HG03469 (cell line): ENCODE measurements at regions not wholly inside any gene's neighbourhood (a gene's known extent, or its start where the extent isn't known, plus 50 kb on each side); places are given as distances from the start of the nearest gene placed in this dataset.

Experiments used
- ATAC-seq: cut with Tn5 transposase; IDR thresholded peaks from one replicate; pipeline ENCODE4 v1.9.1; 2021; ENCODE audit warnings: mild to moderate bottlenecking, moderate library complexity, moderate number of reproducible peaks; ENCODE audit not compliant: unreplicated experiment

DNA sequence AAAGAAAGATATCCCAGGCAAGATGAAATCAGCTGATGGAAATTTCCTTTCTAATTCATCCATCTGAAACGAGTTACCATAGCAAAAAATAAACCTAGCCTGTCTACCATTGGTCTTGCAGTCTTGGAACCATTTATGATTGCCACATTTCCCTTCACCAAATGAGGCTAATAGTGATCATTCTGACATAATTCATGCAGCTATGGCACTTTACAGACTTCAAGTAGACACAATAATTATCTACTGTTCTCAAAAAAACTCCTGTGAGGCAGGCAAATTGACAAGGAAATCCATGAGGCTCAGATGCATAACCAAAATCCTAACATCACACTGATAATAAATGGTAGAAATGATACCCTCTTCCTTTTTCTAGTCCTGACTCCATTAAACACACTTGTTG is 1669.7 kb upstream of the LRRTM1 start:
- no peak for ATAC-seq

DNA sequence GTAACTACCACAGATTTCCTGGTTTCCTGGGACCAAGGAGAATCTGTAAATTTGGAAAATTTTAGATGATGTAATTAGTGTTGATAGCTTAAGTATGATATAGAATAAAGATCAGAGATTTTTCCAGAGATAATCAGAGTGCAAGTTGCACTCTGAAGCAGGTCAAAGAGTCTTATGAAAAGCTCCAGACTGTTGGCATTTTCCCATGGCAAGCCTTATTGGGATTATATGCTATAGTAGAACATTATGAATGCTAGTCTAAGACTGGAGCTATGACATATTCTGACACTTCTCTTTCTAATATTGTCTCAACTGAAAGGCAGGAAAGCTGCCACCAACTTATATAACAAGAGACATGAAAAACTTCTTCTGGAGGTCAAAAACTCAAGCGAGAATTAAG is 1638.3 kb upstream of the LRRTM1 start:
- ATAC-seq = no peak

DNA sequence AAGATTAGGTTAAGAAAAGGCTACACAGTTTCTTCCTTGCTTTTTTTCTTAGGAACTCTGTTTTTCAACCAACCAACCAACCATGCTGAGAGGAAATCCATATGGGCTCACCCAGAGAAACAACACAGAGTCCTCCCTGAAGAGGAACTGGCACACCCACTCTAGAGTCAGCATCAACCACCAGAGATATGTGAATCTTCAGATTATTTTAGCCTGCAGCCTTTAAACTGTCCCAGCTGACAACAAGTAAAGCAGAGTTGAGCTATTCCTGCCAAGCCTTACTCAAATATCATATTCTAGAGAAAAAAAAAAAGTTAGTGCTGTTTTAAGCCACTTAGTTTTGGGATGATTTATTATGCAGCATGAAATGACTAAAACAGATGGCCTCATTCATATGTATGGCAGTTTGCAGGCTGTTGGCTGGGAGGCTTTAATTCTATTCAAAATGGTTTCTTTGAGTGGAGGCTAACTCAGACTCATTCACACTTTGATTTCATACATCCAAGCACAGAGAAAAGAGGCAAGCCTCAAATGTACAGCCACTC is 1637.7 kb upstream of the LRRTM1 start:
- ATAC-seq = no peak

DNA sequence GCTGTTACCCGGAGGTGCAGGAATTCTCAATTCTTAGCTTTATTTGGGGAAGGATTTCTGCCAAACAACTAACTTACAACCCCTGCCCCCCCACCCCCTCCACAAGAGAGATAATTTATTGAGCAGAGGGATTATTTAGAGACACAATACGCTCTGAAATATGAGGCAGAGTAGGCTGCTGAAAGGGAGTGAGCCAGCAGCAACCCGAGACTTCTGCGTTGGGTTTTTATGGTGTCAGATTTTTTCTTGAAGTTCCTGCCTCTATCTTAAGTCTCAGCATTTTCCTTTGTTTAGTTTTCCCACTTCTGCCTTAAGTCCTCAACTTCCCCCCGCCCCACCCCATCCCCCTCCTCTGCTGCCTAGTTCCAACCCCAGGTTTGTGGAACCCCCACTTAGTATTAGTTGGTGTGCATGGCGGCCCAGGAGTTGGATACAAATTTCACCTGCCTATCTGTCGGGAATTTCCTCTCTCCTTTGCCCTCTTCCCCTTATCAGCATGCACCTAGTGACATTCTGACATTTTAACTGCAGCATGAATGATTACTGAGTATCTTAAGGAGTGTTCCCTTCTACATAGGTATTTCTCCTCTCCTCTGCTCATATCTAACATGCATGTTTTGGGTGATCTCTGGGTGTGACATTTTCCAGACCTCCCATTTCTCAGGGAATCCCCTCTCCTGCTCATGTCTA is 1635.9 kb upstream of the LRRTM1 start:
- ATAC-seq = no peak

DNA sequence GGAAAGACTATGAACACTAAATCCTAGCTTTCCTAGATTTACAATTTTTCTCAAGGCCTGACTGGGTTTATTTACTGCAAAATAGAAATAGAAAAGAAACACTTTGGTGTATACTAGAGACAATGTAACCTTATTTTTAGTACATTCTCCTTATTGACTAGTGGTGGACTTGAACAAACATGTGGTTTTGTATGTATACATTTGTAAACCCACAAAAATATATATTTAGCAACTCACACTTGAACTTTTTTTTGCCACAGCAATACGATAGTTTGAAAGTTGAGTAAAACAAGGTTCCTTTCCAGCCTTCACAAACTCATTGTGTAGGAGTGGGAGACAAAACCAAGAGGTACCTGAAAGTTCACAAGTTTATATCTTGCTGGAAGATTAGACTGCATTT is 1633.4 kb upstream of the LRRTM1 start:
- no peak for ATAC-seq

DNA sequence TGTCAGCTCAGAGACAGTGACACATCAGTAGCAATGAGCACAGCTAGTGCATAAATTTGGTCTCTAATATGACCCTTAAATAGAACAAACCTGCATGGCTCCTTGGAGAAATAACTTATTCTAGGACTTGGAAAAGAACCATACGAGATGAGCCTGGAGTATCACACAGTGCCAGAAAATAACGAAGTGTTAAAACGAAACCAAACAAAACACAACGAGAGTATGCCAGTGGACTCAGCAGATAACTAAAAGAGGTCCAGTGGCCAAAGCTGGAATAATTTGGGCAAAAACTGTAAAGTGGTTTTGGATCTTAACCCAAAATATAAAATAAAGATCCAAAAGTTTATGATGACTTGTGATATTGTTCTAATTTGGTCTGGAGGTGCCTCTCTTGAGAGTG is 1599.0 kb upstream of the LRRTM1 start:
- no peak for ATAC-seq

DNA sequence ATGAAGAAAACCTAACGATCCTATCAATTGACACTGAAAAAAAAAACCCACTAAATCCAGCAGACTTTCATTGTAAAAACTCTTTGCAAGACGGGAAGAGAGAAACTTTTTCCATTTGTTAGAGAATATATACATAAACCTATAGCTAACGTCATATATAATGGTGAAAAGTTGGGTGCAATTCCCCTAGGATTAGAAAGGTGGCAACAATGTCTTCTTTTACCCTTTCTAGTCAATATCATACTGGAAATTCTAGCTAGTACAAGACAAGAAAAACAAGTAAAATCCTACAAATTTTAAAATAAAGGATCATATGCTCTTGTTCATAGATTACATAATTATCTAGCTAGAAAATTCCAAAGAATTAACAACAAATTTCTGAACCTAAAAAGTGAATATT is 1596.5 kb upstream of the LRRTM1 start:
- no peak for ATAC-seq

DNA sequence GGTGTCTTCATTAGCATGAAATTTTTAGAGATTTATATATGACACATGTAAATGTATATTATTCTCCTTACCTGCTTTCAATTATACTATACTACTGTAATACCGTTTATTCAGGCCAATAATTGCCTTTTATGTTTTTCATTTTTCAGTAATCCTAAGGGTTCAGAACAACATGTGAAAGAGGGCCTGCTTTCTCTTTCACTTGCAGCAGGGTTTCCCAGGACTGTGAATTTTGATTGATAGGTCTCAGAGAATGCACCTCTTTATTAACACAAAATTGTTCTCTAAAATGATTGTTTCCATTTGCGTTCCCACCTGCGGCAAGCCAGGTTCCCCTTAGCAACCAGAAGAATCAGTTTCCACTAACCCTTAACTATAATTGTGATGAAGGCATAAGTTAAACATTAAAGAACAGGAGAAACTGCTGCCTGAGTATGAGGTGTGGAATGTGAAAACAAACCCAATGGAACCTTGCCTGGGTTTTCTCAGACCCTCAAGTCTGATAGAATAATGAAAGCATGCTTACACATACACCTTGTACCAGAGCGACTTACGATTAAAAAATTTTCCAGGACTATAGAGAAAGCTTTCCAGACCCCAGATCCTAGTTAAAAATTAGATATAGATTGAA is 1591.2 kb upstream of the LRRTM1 start:
- ATAC-seq = no peak

DNA sequence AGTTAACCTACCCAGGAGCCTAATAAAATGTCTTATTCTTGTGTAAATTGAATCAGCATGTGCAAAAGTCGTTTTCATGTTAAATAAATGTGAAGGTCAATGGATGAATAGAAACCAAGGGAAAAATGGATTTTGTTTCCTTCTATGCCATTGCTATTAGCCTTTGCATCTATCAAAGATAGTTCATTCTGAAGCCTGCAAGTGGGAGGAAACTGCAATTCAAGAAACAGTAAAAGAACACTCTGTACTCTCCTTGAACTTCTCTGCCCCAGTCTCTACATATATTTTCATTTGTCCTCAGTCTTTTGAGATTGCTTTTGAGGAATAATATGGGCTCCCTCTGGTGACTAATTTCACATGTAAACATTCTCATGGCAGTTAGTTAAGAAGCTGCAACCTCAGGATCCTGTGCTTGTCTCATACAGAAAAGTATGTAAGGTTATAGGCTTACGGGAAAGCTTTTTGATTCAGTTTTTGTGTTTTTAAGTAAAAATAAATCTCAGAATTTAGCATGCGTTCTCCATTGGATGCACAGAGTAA is 1590.0 kb upstream of the LRRTM1 start:
- no peak for ATAC-seq

DNA sequence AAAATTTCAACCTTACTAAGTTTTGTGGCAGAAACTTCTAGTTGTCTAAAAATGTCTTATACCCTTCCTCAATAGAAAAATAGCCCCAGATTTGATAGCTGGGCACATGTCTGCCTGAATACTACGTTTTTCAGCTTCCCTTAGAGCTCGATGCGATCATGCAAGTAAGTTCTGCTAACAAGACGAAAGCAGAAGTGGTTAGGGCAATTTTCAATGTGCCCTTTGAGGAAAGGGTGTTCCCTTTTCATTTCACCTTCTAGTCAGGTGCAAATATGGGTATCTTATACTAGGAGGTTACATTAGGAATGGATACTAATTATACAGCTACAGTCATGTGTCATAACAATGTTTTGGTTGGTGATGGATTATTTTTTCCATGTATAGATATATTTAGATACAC is 1572.1 kb upstream of the LRRTM1 start:
- no peak for ATAC-seq

DNA sequence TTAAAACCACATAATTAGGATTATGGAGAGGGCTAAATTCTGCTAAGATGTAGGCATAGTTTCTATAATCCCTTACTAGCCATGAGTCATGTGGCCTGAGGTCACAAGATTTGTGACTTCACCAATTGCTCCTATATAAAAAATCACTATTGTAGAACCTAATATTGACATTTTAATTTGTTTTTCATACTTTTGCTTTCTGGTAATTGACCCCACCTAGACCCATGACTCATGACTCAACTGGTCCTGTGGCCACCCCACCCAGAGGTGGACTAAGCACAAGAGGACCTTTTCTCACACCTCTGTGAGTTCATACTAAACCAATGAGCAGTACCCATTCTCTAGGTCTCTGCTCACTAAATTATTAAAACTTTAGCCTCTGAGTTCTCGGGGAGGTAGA is 1567.5 kb upstream of the LRRTM1 start:
- no peak for ATAC-seq

DNA sequence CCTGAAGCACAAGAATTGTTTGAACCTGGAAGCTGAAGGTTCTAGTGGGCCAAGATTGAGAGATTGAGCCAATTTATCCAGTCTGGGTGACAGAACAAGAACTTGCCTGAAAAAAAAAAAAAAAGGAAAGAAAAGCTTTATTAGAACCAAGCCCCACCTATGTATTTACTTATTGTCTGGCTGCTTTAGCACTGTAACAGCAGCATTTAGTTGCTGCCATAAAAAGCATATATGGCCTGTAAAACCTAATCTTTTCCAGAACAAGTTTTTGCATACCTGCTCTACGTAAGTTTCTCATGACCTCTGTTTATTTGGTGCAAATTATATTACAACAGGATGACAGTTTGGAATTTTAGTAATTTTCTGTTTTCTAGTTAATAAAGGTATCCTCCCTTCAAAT is 1565.6 kb upstream of the LRRTM1 start:
- no peak for ATAC-seq

DNA sequence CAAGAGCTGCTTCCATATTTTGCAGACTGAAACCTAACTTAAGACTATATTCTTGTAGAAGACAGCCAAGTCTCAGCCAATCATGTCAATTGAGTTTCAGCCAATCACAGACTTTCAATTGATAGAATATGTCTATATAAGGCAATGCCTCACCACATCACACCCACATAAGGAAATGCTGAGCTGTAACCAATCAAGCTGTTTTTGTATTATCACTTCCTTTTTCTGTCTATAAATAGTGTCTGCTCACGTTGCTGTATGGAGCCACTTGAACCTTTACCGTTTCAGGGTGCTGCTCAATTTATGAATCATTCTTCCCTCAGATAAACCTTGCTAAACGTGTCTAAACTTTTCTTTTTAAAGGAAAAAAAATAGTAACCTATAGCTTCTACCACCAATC is 1554.4 kb upstream of the LRRTM1 start:
- ATAC-seq = no peak

DNA sequence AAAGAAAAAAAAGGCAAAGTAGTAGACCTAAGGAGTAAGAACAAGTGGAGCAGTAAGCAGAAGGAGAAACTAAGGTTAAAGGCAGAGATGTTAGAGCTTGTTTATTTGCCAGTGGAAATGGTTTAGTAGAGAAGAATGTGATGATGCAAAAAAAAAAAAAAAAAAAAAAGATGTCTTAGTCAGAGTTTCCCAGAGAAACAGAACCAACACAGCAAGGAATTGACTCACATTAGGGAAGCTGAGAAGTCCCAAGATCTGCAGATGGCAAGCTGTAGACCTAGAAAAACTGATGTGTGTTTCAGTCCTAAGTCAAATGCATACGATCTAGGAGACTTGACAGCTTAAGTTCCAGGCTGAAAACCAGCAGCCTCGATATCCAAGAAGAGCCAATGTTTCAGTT is 1548.8 kb upstream of the LRRTM1 start:
- ATAC-seq = no peak

DNA sequence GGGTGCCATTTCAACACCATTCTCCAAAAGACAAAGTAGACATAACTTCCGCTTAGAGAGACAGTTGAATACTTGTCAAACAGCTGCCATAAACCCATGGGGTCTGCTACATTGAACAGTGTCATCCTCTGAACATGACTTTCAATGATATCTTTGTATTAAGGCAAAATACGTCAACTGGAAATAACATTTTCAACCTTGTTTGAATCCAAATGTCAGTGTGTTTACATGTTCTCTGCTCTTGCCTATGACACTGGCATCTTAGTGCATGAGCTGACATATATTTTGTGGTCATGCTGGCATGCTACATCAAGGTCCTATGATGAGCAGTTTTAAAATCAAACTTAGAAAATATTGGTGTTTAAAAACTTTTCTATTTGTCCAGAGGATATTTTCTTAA is 1548.1 kb upstream of the LRRTM1 start:
- ATAC-seq = no peak

DNA sequence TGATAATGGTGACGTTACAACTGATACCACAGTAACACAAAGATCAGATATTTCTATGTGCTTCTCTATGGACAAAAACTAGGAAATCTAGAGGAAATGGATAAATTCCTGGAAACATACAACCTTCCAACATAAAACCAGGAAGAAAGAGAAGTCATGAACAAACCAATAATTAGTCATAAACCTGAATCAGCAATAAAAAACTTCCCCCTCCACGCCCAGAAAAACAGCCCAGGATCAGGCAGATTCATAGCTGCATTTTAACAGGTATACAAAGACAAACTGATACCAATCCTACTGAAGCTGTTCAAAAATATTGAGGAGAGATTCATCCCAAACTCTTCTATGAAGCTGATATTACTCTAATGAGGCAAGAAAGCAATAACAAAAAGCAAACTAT is 1535.2 kb upstream of the LRRTM1 start:
- no peak for ATAC-seq

DNA sequence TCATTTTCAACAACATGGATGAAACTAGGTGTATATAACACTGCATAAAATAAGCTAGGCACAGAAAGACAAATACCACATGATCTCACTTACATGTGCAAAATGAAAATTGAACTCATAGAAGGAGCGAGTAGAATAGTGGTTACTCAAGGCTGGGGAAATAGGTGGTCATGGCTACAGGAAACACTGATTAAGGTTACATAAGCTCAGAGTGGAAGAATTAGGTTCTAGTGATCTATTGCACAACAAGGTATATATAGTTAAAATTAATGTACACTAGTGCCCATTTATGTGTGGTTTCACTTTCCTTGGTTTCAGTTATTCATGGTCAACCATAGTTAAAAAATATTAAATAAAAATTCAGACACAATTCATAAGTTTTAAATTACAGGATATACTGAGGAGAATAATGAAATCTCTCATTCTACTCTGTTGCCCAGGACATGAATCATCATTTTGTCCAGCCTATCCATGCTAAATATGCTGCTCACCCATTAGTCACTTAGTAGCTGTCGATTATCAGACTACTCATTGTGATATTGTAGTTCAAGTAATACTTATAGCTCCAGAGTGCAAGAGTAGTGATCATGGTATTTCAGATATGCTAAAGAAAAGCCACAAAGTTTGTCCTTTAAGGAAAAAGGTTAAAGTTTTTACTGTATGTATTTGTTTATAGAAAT is 1530.9 kb upstream of the LRRTM1 start:
- ATAC-seq = no peak

DNA sequence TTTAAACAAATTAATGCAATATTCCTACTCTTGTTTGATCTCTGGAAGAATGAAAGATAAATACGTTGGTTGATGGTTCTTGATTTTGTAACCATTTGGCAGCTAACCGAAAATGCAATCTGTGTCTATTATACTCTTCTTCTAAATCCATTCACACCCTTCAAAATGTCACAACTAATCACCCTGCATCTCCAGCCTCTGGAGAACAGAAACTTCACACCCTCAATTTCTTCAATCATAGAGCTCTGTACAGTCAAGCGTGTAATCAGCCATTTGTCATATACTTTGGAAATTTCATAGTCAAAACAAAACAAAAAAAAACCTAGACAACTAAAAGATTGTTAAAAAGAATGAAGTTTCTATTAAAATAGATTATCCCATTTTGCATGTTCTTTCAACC is 1482.3 kb upstream of the LRRTM1 start:
- no peak for ATAC-seq

DNA sequence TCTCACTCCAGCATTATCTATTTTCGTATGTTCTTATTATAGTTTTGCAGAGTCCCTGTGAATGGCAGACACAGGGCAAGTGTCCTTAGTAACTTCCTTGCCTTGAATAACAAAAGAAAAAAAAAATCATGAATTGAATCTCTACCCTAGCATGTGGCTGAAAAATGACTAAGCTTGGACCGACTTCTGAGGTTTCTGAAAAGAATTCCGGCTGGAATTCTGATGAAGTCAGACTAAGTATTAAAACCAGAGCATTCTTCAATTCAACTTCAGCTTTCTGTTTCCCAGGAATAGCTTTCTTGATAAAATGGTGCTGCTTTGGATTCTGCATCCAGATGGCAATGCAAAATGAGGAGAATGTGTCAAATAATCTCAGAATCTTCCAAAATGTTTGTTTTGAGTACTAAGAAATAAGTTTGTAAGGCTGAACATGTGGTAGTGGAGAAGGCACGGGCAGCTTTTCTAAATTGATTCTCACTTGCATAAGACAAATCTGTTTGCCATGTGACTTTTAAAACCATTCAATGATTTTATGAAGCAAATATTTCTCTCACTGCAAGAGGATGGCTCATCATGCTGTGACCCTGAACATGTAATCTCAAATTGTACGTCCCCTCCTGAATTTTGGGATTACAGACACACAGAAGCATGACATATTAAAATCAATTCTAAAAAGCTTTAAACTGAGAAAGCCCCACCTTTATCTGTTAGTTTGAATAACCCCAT is 1462.8 kb upstream of the LRRTM1 start:
- no peak for ATAC-seq

DNA sequence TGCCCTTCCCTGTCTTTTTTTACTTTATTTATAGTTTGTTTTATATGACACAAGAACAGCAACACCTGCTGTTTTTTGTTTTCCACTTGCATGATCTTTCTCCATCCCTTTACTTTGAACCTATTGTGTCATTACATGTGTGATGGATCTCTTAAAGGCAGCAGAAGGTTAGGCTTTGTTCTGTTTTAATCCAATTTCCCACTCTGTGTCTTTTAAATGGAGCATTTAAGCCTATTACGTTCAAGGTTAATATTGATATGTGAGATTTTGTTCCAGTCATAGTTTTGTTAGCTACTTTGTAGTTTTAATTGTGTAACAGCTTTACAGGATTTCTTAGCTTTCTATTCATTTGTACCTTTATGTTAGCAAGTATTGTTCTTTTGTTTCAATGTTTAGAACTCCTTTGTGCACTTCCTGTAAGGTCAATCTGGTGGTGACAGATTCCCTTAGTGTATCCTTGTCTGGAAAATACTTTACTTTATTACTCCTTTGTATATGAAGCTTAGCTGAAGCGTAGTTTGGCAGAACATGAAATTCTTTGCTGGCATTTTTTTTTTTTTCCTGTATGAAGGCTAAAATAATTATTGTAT is 1443.0 kb upstream of the LRRTM1 start:
- ATAC-seq = no peak

DNA sequence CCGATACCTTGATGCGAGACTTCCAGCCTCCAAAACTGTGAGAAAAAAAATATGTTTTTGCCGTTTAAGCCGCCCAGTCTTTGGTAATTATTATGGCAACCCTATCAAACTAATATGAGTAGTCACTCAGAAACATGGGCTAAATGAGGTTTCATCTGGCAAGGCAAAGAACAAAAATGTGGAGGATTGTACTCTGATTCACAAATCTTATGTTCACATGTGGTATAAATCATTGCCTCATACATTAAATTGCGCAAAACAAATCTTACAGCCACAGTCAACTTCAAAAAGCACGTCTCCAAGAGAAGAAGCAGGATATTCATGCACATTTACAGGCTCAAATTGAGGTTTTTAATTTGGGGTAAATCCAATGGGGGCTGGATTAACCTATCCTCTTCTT is 1435.4 kb upstream of the LRRTM1 start:
- ATAC-seq = no peak
